ENCODE measurements at regions not wholly inside any gene's neighbourhood (a gene's known extent, or its start where the extent isn't known, plus 50 kb on each side); places are given as distances from the start of the nearest gene placed in this dataset.

DNA sequence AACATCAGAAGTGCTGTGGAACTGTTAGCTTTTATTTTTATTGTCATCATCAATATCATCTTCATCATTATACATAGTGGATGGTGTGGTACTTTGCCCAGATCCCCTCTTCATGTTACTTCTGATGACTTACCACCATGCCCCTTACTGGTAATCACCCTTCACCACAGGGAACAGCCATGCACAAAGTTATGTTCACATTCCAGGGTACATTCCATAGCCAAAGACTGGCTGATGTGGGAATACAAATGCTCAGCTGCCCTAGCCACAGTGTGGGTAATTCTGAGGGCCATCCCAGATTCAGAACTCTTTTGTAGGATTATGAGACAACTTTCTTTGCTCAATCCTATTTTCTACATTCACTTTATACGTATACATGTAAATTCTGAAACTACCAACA, 691.3 kb upstream of the CXADR start:
- H3K27me3 ChIP-seq (replicated peaks; ENCODE audit: control insufficient read depth, insufficient read depth, low read length), result no peaks in the 10 kb centered on the region
- POLR2A ChIA-PET, result no interaction called here
- H3K27me3 Mint-ChIP-seq (ENCODE audit: insufficient read depth, unreplicated experiment), result no peaks in the 10 kb centered on the region
- no peak for DNase-seq
- no peak overlapping the region for H3K27ac Mint-ChIP-seq (ENCODE audit: unreplicated experiment)
- no peak overlapping the region for H3K4me3 Mint-ChIP-seq (ENCODE audit: unreplicated experiment)
- no peak for TF ChIP-seq CTCF (IDR thresholded peaks at IDR 0.05; ENCODE audit: insufficient read depth in 1 of 2, low read depth in 1 of 2, low read length in 1 of 2, severe bottlenecking in 1 of 2, unreplicated experiment in 1 of 2)
- H3K9me3 Mint-ChIP-seq (ENCODE audit: unreplicated experiment), result no peaks in the 10 kb centered on the region
- CTCF ChIA-PET, result no interaction called here
- H3K4me1 ChIP-seq, result no peaks in the 10 kb centered on the region
- H3K9me3 ChIP-seq, result no peaks in the 10 kb centered on the region
- intact Hi-C loops (cut with micrococcal nuclease; ENCODE audit: unreplicated experiment), result no loop called here
- H3K4me3 ChIP-seq (ENCODE audit: low read depth, low read length), result no peak overlapping the region
- no TSS peak for BruUV-seq (replicated peaks)
- H3K36me3 Mint-ChIP-seq (ENCODE audit: insufficient read depth, unreplicated experiment), result no peaks in the 10 kb centered on the region
- H3K4me1 Mint-ChIP-seq (ENCODE audit: low read depth, unreplicated experiment), result no peaks in the 10 kb centered on the region
- no peaks in the 10 kb centered on the region for H3K36me3 ChIP-seq (ENCODE audit: control insufficient read depth, insufficient read depth, low read length)

DNA sequence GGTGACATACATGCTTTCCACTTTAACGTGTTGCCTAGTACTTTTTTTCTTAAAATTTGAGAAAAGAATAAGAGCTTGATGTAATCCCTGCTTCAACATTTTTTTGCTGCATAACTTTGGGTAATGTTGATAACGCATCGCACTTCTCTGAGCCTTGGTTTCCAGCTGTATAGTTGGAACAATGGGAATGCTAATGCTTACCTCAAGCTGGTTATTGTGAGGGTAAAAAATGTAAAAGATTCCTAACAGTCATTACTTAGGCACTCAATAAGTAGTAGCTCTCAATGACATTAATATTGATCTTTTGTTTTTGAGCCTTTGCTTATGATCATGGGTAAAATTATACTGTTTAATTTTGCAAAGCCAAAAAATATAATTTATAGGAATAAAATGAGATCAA, 683.3 kb upstream of the CXADR start:
- no peak overlapping the region for H3K4me3 Mint-ChIP-seq (ENCODE audit: unreplicated experiment)
- no peaks in the 10 kb centered on the region for H3K36me3 ChIP-seq (ENCODE audit: control insufficient read depth, insufficient read depth, low read length)
- no peak for TF ChIP-seq CTCF (IDR thresholded peaks at IDR 0.05; ENCODE audit: insufficient read depth in 1 of 2, low read depth in 1 of 2, low read length in 1 of 2, severe bottlenecking in 1 of 2, unreplicated experiment in 1 of 2)
- H3K27ac Mint-ChIP-seq (ENCODE audit: unreplicated experiment), result no peak overlapping the region
- H3K4me1 Mint-ChIP-seq (ENCODE audit: low read depth, unreplicated experiment), result no peaks in the 10 kb centered on the region
- DNase-seq, result no peak
- no TSS peak for BruUV-seq (replicated peaks)
- ChIA-PET CTCF (no interaction called here), POLR2A (no interaction called here)
- intact Hi-C loops (cut with micrococcal nuclease; ENCODE audit: unreplicated experiment), result no loop called here
- no peak overlapping the region for H3K4me3 ChIP-seq (ENCODE audit: low read depth, low read length)
- no peaks in the 10 kb centered on the region for H3K27me3 ChIP-seq (replicated peaks; ENCODE audit: control insufficient read depth, insufficient read depth, low read length)
- H3K4me1 ChIP-seq, result no peaks in the 10 kb centered on the region
- H3K27me3 Mint-ChIP-seq (ENCODE audit: insufficient read depth, unreplicated experiment), result peaks cover 9% of the 10 kb centered on the region
- H3K36me3 Mint-ChIP-seq (ENCODE audit: insufficient read depth, unreplicated experiment), result no peaks in the 10 kb centered on the region
- no peaks in the 10 kb centered on the region for H3K9me3 Mint-ChIP-seq (ENCODE audit: unreplicated experiment)
- no peaks in the 10 kb centered on the region for H3K9me3 ChIP-seq

GRCh38 chr21:16832791-16833190, 680.1 kb upstream of the CXADR start:
- no peak for DNase-seq
- POLR2A ChIA-PET, result no interaction called here
- Mint-ChIP-seq H3K36me3 (ENCODE audit: insufficient read depth, unreplicated experiment) (no peaks in the 10 kb centered on the region), H3K4me3 (ENCODE audit: unreplicated experiment) (no peak overlapping the region), H3K4me1 (ENCODE audit: low read depth, unreplicated experiment) (no peaks in the 10 kb centered on the region), H3K27me3 (ENCODE audit: insufficient read depth, unreplicated experiment) (peaks cover 9% of the 10 kb centered on the region), H3K9me3 (ENCODE audit: unreplicated experiment) (no peaks in the 10 kb centered on the region), H3K27ac (ENCODE audit: unreplicated experiment) (no peak overlapping the region)
- Histone ChIP-seq H3K9me3 (no peaks in the 10 kb centered on the region), H3K4me1 (no peaks in the 10 kb centered on the region), H3K27me3 (replicated peaks; ENCODE audit: control insufficient read depth, insufficient read depth, low read length) (no peaks in the 10 kb centered on the region), H3K36me3 (ENCODE audit: control insufficient read depth, insufficient read depth, low read length) (no peaks in the 10 kb centered on the region), H3K4me3 (ENCODE audit: low read depth, low read length) (no peak overlapping the region)
- BruUV-seq (replicated peaks), result no TSS peak
- TF ChIP-seq CTCF (IDR thresholded peaks at IDR 0.05; ENCODE audit: insufficient read depth in 1 of 2, low read depth in 1 of 2, low read length in 1 of 2, severe bottlenecking in 1 of 2, unreplicated experiment in 1 of 2), result no peak
- intact Hi-C loops (cut with micrococcal nuclease; ENCODE audit: unreplicated experiment), result no loop called here
- CTCF ChIA-PET, result no interaction called here
